GM12878 (cell line): ENCODE measurements at regions not wholly inside any gene's neighbourhood (a gene's known extent, or its start where the extent isn't known, plus 50 kb on each side); places are given as distances from the start of the nearest gene placed in this dataset.

Source experiments
- CEBPB ChIP-seq, 2 experiments: fragments of 150-350 bp in 1 of 2; IDR thresholded peaks; 2 replicates each; pipeline ENCODE4 v1.6.1; 2012 to 2014; ENCODE audit warnings: low read depth in 2 of 2, low read length in 2 of 2, borderline replicate concordance in 1 of 2, inconsistent platforms in 1 of 2
- CTCF ChIP-seq, 3 experiments: IDR thresholded peaks in 2 of 3; conservative IDR thresholded peaks in 1 of 3; 2 replicates each; pipeline ENCODE4 v1.5.1; 2011; ENCODE audit warnings: low read depth in 3 of 3, low read length in 3 of 3, mild to moderate bottlenecking in 3 of 3, control low read depth in 2 of 3, moderate library complexity in 2 of 3, inconsistent platforms in 1 of 3, mixed read lengths in 1 of 3; ENCODE audit not compliant: control insufficient read depth in 2 of 3, insufficient read depth in 1 of 3; ENCODE audit errors: extremely low read depth in 1 of 3
- EP300 ChIP-seq, 2 experiments: fragments of 150-350 bp in 1 of 2; IDR thresholded peaks; 2 replicates each; pipeline ENCODE4 v1.6.1; 2011 to 2012; ENCODE audit warnings: low read depth in 2 of 2, low read length in 2 of 2, borderline replicate concordance in 1 of 2, improper control_type of control experiment in 1 of 2, inconsistent platforms in 1 of 2; ENCODE audit not compliant: control insufficient read depth in 1 of 2
- ETV6 ChIP-seq, 2 experiments: fragments of 450-650 bp in 1 of 2; IDR thresholded peaks in 1 of 2; conservative IDR thresholded peaks in 1 of 2; 2 replicates each; pipeline ENCODE4 v1.6.1; 2014; ENCODE audit warnings: antibody characterized with exemption in 1 of 2, borderline replicate concordance in 1 of 2, low read depth in 1 of 2, mild to moderate bottlenecking in 1 of 2, moderate library complexity in 1 of 2
- EZH2 ChIP-seq: IDR thresholded peaks from 2 replicates; pipeline ENCODE4 v1.6.1; 2012; ENCODE audit warnings: low read depth, mild to moderate bottlenecking, control low read depth, inconsistent platforms, low read length, borderline replicate concordance; ENCODE audit not compliant: control insufficient read depth
- GABPA ChIP-seq: IDR thresholded peaks from 2 replicates; pipeline ENCODE4 v1.6.1; 2014; ENCODE audit warnings: antibody characterized with exemption, low read depth, mild to moderate bottlenecking, inconsistent platforms
- IRF3 ChIP-seq: fragments of 450-650 bp; IDR thresholded peaks from 2 replicates; pipeline ENCODE4 v1.6.1; 2014; ENCODE audit warnings: mild to moderate bottlenecking
- MAX ChIP-seq: IDR thresholded peaks from 2 replicates; pipeline ENCODE4 v1.6.1; 2012; ENCODE audit warnings: low read depth, low read length, improper control_type of control experiment
- MXI1 ChIP-seq: fragments of 150-350 bp; IDR thresholded peaks from 2 replicates; pipeline ENCODE4 v1.6.1; 2011; ENCODE audit warnings: low read depth, mild to moderate bottlenecking, inconsistent platforms, low read length, improper control_type of control experiment
- POLR2A ChIP-seq: IDR thresholded peaks from 2 replicates; pipeline ENCODE4 v1.6.1; 2011; ENCODE audit warnings: low read depth, mild to moderate bottlenecking, low read length
- SRF ChIP-seq, 2 experiments: IDR thresholded peaks; 2 replicates each; pipeline ENCODE4 v1.6.1; 2011; ENCODE audit warnings: low read depth in 2 of 2, low read length in 2 of 2, mild to moderate bottlenecking in 1 of 2, moderate library complexity in 1 of 2
- TAF1 ChIP-seq: IDR thresholded peaks from 2 replicates; pipeline ENCODE4 v1.6.1; 2011; ENCODE audit warnings: mild to moderate bottlenecking, low read depth, low read length, borderline replicate concordance
- YY1 ChIP-seq: IDR thresholded peaks from 2 replicates; pipeline ENCODE4 v1.6.1; 2011; ENCODE audit warnings: low read depth, mild to moderate bottlenecking, low read length

- TF ChIP-seq CTCF (IDR thresholded peaks at IDR 0.05 in 2 of 3, conservative IDR thresholded peaks at IDR 0.05 in 1 of 3; ENCODE audit: control insufficient read depth in 2 of 3, extremely low read depth in 1 of 3, insufficient read depth in 1 of 3, low read depth in 3 of 3, low read length in 3 of 3) (no peak), GABPA (no peak), TAF1 (no peak), SRF (IDR thresholded peaks at IDR 0.05; ENCODE audit: low read depth in 2 of 2, low read length in 2 of 2) (no peak), ETV6 (conservative IDR thresholded peaks at IDR 0.05 in 1 of 2, IDR thresholded peaks at IDR 0.05 in 1 of 2; ENCODE audit: borderline replicate concordance in 1 of 2, low read depth in 1 of 2) (no peak), EP300 (IDR thresholded peaks at IDR 0.05; ENCODE audit: borderline replicate concordance in 1 of 2, control insufficient read depth in 1 of 2, low read depth in 2 of 2, low read length in 2 of 2) (no peak), IRF3 (no peak), POLR2A (no peak), CEBPB (IDR thresholded peaks at IDR 0.05; ENCODE audit: borderline replicate concordance in 1 of 2, low read depth in 2 of 2, low read length in 2 of 2) (no peak), MXI1 (no peak), MAX (no peak), EZH2 (no peak), YY1 (no peak)
These were observed 137.0 kb downstream of the RND3 start for GRCh38 chr2:150350500-150350899.
